ENCODE measurements at regions not wholly inside any gene's neighbourhood (a gene's known extent, or its start where the extent isn't known, plus 50 kb on each side); places are given as distances from the start of the nearest gene placed in this dataset.
"Not testable (repeated sequence)": the region's sequence is repeated elsewhere in the genome, so short reads cannot be mapped to it uniquely, and the experiment has no call there.

- Histone ChIP-seq H3K27me3 (ENCODE audit: control insufficient read depth, insufficient read depth, low read length) (no peaks in the 10 kb centered on the region), H3K36me3 (ENCODE audit: control insufficient read depth, insufficient read depth, low read length) (no peaks in the 10 kb centered on the region), H3K4me3 (ENCODE audit: low read length) (no peak overlapping the region), H3K9ac (ENCODE audit: low read length) (no peak overlapping the region), H3K9me3 (ENCODE audit: control insufficient read depth, low read length) (no peaks in the 10 kb centered on the region), H3K4me1 (ENCODE audit: control insufficient read depth, insufficient read depth, low read length) (no peaks in the 10 kb centered on the region)
Observed at GRCh38 chr14:38546932-38547551, 291.1 kb upstream of the CLEC14A start.

- Histone ChIP-seq H3K9ac (ENCODE audit: low read length) (no peak overlapping the region), H3K9me3 (ENCODE audit: control insufficient read depth, low read length) (no peaks in the 10 kb centered on the region), H3K36me3 (ENCODE audit: control insufficient read depth, insufficient read depth, low read length) (no peaks in the 10 kb centered on the region), H3K4me1 (ENCODE audit: control insufficient read depth, insufficient read depth, low read length) (no peaks in the 10 kb centered on the region), H3K4me3 (ENCODE audit: low read length) (no peak overlapping the region), H3K27me3 (ENCODE audit: control insufficient read depth, insufficient read depth, low read length) (no peaks in the 10 kb centered on the region)
Observed at GRCh38 chr14:38544776-38545175, 288.9 kb upstream of the CLEC14A start.

DNA sequence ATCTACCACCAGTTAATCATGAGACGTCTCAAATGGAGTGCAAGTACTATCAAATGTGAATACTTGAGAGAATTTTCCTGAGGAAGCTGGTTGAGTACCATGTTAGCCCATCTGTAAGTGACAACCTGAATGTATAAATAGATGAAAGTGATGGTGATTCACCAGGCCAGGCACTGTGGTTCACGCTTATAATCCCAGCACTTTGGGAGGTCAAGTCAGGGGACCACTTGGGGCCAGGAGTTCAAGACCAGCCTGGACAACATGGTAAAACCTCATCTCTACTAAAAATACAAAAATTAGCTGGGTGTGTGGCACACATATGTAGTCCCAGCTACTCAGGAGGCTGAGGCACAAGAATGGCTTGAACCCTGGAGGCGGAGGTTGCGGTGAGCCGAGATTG is 288.0 kb upstream of the CLEC14A start:
- H3K9me3 ChIP-seq (ENCODE audit: control insufficient read depth, low read length); H3K4me3 ChIP-seq (ENCODE audit: low read length); H3K4me1 ChIP-seq (ENCODE audit: control insufficient read depth, insufficient read depth, low read length): not testable (repeated sequence)

DNA sequence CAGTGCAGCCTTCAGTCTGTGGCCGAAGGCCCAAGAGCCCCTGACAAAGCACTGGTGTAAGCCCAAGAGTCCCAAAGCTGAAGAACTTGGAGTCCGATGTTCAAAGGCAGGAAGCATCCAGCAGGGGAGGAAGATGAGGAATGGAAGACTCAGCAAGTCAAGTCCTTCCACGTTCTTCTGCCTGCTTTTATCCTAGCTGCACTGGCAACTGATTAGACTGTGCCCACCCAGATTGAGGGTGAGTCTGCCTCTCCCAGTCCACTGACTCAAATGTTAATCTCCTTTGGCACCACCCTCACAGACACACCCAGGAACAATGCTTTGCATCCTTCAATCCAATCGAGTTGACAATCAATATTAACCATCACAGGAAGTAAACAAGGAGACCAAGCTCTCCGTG is 282.2 kb upstream of the CLEC14A start:
- not testable (repeated sequence) for H3K9me3 ChIP-seq (ENCODE audit: control insufficient read depth, low read length); H3K4me1 ChIP-seq (ENCODE audit: control insufficient read depth, insufficient read depth, low read length); H3K36me3 ChIP-seq (ENCODE audit: control insufficient read depth, insufficient read depth, low read length); H3K27me3 ChIP-seq (ENCODE audit: control insufficient read depth, insufficient read depth, low read length); H3K9ac ChIP-seq (ENCODE audit: low read length); H3K4me3 ChIP-seq (ENCODE audit: low read length)

More for the DNA sequence above, 288.0 kb upstream of the CLEC14A start:
- not testable (repeated sequence) for H3K36me3 ChIP-seq (ENCODE audit: control insufficient read depth, insufficient read depth, low read length); H3K9ac ChIP-seq (ENCODE audit: low read length); H3K27me3 ChIP-seq (ENCODE audit: control insufficient read depth, insufficient read depth, low read length)

DNA sequence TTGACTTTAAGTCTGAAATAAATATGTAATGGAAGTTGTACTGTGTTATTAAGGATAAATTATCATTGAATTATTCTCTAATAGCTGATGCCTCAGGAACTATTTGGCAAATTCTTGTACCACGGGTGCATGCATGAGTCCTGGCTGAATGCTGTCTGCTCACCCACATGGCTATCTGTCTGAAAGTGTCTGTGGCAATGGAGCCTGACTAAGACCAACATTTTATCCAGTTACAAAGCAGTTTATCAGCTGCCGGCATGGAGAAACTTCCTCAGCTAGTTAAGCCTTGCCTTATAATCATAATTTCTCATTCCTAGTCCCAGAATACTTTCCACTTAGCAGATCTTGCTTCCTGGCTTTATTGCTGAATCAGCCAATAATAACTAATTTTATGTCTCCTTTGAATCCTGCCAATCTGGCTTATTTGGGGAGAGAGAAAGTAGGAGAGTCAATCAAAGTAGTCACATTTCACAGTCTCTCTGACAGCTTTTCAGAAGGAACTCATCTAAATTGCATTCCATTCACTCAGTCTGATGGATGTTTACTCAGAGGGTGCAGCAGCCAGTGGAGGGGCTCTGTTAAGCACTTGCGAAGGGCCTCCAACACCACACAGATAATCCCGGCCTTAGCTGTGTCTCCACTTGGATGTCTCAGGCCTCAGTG is 280.6 kb upstream of the CLEC14A start:
- Histone ChIP-seq H3K9me3 (ENCODE audit: control insufficient read depth, low read length) (no peaks in the 10 kb centered on the region), H3K4me1 (ENCODE audit: control insufficient read depth, insufficient read depth, low read length) (no peaks in the 10 kb centered on the region), H3K27me3 (ENCODE audit: control insufficient read depth, insufficient read depth, low read length) (no peaks in the 10 kb centered on the region), H3K9ac (ENCODE audit: low read length) (no peak overlapping the region), H3K36me3 (ENCODE audit: control insufficient read depth, insufficient read depth, low read length) (no peaks in the 10 kb centered on the region), H3K4me3 (ENCODE audit: low read length) (no peak overlapping the region)

GRCh38 chr14:38528582-38528981 is 272.7 kb upstream of the CLEC14A start:
- Histone ChIP-seq H3K4me3 (ENCODE audit: low read length) (no peak overlapping the region), H3K36me3 (ENCODE audit: control insufficient read depth, insufficient read depth, low read length) (no peaks in the 10 kb centered on the region), H3K27me3 (ENCODE audit: control insufficient read depth, insufficient read depth, low read length) (no peaks in the 10 kb centered on the region), H3K4me1 (ENCODE audit: control insufficient read depth, insufficient read depth, low read length) (no peaks in the 10 kb centered on the region), H3K9ac (ENCODE audit: low read length) (no peak overlapping the region), H3K9me3 (ENCODE audit: control insufficient read depth, low read length) (no peaks in the 10 kb centered on the region)

DNA sequence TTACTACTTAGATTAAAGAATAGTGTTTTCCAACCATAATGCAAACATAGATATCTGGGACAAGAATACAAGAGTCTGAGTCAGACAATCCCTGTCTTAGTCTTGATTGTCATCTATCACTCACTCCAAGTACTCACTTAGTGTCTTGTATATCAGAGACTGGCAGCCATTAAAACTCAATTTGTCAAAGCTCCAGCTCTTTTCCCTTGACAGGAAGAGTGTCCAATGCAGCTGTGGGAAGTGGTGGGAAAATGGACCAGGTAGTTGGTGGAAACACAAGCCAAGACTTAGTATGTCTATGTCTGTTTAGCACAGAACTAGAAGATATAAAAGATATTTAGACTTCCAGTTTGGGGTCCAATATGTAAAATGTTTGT is 271.6 kb upstream of the CLEC14A start:
- Histone ChIP-seq H3K27me3 (ENCODE audit: control insufficient read depth, insufficient read depth, low read length) (no peaks in the 10 kb centered on the region), H3K4me3 (ENCODE audit: low read length) (no peak overlapping the region), H3K36me3 (ENCODE audit: control insufficient read depth, insufficient read depth, low read length) (no peaks in the 10 kb centered on the region), H3K9ac (ENCODE audit: low read length) (no peak overlapping the region), H3K9me3 (ENCODE audit: control insufficient read depth, low read length) (no peaks in the 10 kb centered on the region), H3K4me1 (ENCODE audit: control insufficient read depth, insufficient read depth, low read length) (no peaks in the 10 kb centered on the region)

GRCh38 chr14:38526826-38527501 is 271.1 kb upstream of the CLEC14A start:
- H3K9ac ChIP-seq (ENCODE audit: low read length): no peak overlapping the region
- H3K27me3 ChIP-seq (ENCODE audit: control insufficient read depth, insufficient read depth, low read length): no peaks in the 10 kb centered on the region
- no peaks in the 10 kb centered on the region for H3K9me3 ChIP-seq (ENCODE audit: control insufficient read depth, low read length)
- no peak overlapping the region for H3K4me3 ChIP-seq (ENCODE audit: low read length)
- no peaks in the 10 kb centered on the region for H3K4me1 ChIP-seq (ENCODE audit: control insufficient read depth, insufficient read depth, low read length)
- H3K36me3 ChIP-seq (ENCODE audit: control insufficient read depth, insufficient read depth, low read length): no peaks in the 10 kb centered on the region

DNA sequence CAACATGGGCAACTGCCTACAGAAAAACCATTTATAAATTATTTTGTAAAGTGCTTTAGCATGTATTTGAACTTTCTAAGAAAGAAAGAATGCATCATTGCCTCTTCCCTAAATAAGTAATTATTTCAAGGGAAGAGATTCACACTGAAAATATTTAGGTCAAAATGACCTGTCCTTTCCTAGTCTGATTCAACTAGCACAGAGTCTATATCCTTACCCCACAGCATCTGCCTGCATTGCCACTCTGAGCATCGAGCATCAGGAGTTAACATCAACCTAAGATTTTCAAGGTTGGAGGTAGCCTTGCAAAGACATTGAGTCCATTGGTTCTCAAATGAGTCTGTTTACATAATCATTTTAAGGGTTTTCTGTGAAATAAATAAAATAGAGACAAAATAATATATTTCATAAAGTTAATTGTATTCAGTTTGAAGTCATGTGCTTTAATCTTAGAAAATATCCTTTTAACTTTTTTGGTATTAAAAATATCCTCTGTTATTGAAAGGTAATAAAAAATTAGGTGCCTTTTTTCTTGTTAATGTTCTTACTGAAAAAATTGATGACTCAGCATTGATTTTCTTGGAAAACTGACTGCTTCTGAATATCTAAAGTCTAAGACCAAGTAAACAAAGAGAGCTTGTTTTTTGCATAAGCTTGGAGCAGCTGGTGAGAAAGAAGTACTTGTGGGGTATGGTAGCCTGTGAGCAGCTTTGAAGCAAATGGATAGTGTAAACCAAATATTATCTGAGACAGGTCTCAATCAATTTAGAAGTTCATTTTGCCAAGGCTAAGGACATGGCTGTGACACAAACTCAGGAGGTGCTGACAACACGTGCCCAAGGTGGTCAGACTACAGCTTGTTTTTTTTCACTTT is 269.0 kb upstream of the CLEC14A start:
- Histone ChIP-seq H3K36me3 (ENCODE audit: control insufficient read depth, insufficient read depth, low read length) (no peaks in the 10 kb centered on the region), H3K4me1 (ENCODE audit: control insufficient read depth, insufficient read depth, low read length) (no peaks in the 10 kb centered on the region), H3K27me3 (ENCODE audit: control insufficient read depth, insufficient read depth, low read length) (no peaks in the 10 kb centered on the region), H3K9ac (ENCODE audit: low read length) (no peak overlapping the region), H3K4me3 (ENCODE audit: low read length) (no peak overlapping the region), H3K9me3 (ENCODE audit: control insufficient read depth, low read length) (no peaks in the 10 kb centered on the region)

DNA sequence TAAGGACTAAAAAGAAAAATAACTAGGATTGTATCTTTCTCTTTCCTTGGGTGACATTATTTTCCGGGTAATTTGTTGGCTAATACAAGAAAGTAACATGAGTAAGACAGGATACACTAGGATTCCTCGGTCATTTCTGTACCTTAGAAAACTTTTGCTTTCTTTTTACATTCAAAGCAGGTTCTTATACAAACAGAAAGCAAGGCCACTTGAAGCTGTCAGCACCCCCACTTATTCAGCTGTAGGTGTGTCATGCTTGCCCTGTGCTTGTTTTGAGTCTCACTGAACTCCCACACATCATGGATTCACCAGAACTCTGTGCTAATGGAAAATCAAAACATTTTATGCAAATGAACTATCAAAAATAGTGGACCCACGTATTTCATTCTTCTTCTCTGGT is 266.8 kb upstream of the CLEC14A start:
- H3K4me1 ChIP-seq (ENCODE audit: control insufficient read depth, insufficient read depth, low read length): no peaks in the 10 kb centered on the region
- no peak overlapping the region for H3K4me3 ChIP-seq (ENCODE audit: low read length)
- no peak overlapping the region for H3K9ac ChIP-seq (ENCODE audit: low read length)
- no peaks in the 10 kb centered on the region for H3K36me3 ChIP-seq (ENCODE audit: control insufficient read depth, insufficient read depth, low read length)
- no peaks in the 10 kb centered on the region for H3K27me3 ChIP-seq (ENCODE audit: control insufficient read depth, insufficient read depth, low read length)
- no peaks in the 10 kb centered on the region for H3K9me3 ChIP-seq (ENCODE audit: control insufficient read depth, low read length)

- H3K4me3 ChIP-seq (ENCODE audit: low read length): no peak overlapping the region
- H3K9me3 ChIP-seq (ENCODE audit: control insufficient read depth, low read length): no peaks in the 10 kb centered on the region
- no peak overlapping the region for H3K9ac ChIP-seq (ENCODE audit: low read length)
- H3K27me3 ChIP-seq (ENCODE audit: control insufficient read depth, insufficient read depth, low read length): no peaks in the 10 kb centered on the region
- no peaks in the 10 kb centered on the region for H3K36me3 ChIP-seq (ENCODE audit: control insufficient read depth, insufficient read depth, low read length)
- H3K4me1 ChIP-seq (ENCODE audit: control insufficient read depth, insufficient read depth, low read length): no peaks in the 10 kb centered on the region
Observed at GRCh38 chr14:38521591-38521990, 265.7 kb upstream of the CLEC14A start.

DNA sequence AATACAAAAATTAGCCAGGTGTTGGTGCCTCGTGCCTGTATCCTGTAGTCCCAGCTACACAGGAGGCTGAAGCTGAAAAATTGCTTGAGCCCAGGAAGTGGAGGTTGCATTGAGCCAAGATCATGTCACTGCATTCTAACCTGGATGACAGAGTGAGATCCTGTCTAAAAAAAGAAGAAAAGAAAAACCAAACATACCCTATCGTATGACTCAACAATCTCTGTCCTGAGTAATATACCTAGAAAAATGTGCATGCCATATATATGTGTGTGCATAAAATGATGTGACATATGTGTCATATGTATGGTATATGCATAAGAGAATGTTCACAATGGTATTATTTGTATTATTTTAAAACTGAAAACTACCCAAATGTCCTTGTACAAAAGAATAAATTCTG is 261.5 kb upstream of the CLEC14A start:
- Histone ChIP-seq H3K36me3 (ENCODE audit: control insufficient read depth, insufficient read depth, low read length) (no peaks in the 10 kb centered on the region), H3K9ac (ENCODE audit: low read length) (no peak overlapping the region), H3K9me3 (ENCODE audit: control insufficient read depth, low read length) (no peaks in the 10 kb centered on the region), H3K4me1 (ENCODE audit: control insufficient read depth, insufficient read depth, low read length) (no peaks in the 10 kb centered on the region), H3K27me3 (ENCODE audit: control insufficient read depth, insufficient read depth, low read length) (no peaks in the 10 kb centered on the region), H3K4me3 (ENCODE audit: low read length) (no peak overlapping the region)
